ENCODE measurements at regions not wholly inside any gene's neighbourhood (a gene's known extent, or its start where the extent isn't known, plus 50 kb on each side); places are given as distances from the start of the nearest gene placed in this dataset.

DNA sequence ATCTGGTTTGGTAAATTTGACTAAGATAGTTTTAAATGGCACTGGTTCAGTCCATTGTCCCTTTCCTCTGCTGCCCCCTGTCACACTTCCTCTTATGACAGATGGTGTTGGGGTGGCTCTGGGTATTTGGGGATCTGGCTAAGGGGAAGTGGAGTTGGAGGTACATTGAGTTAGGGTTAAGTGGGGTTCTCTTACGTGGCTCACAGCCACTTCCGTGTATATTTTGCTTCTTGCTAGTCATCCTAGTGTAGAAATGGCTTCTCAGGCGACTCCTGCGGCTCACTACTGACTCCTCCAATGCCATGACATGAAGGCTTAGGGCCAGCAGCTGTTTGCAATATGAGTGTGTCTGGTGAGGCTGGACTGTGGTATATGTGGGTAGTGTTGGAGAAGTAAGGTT is 187.0 kb downstream of the HAUS1 start:
- Mint-ChIP-seq H3K4me1 (ENCODE audit: insufficient read depth, unreplicated experiment) (peaks cover 9% of the 10 kb centered on the region), H3K4me3 (ENCODE audit: unreplicated experiment) (no peak overlapping the region), H3K27ac (ENCODE audit: low read depth, unreplicated experiment) (no peak overlapping the region), H3K27me3 (ENCODE audit: insufficient read depth, unreplicated experiment) (no peaks in the 10 kb centered on the region), H3K36me3 (ENCODE audit: insufficient read depth, unreplicated experiment) (no peaks in the 10 kb centered on the region), H3K9me3 (ENCODE audit: unreplicated experiment) (no peaks in the 10 kb centered on the region)
- DNase-seq (ENCODE audit: unreplicated experiment), result no peak
- BruUV-seq (replicated peaks), result no TSS peak
- POLR2A ChIA-PET, result no interaction called here
- CTCF ChIA-PET, result interaction anchor here (0.9 to 2.1 kb wide), 3 partner anchors 10 to 367 kb away, joined by 3 to 7 read pairs (median 3); no protein-coding TSS in a partner anchor
- TF ChIP-seq, protein P1, sequence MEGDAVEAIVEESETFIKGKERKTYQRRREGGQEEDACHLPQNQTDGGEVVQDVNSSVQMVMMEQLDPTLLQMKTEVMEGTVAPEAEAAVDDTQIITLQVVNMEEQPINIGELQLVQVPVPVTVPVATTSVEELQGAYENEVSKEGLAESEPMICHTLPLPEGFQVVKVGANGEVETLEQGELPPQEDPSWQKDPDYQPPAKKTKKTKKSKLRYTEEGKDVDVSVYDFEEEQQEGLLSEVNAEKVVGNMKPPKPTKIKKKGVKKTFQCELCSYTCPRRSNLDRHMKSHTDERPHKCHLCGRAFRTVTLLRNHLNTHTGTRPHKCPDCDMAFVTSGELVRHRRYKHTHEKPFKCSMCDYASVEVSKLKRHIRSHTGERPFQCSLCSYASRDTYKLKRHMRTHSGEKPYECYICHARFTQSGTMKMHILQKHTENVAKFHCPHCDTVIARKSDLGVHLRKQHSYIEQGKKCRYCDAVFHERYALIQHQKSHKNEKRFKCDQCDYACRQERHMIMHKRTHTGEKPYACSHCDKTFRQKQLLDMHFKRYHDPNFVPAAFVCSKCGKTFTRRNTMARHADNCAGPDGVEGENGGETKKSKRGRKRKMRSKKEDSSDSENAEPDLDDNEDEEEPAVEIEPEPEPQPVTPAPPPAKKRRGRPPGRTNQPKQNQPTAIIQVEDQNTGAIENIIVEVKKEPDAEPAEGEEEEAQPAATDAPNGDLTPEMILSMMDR (IDR thresholded peaks at IDR 0.05; ENCODE audit: unreplicated experiment), result no peak
- intact Hi-C loops (cut with micrococcal nuclease), result no loop called here

DNA sequence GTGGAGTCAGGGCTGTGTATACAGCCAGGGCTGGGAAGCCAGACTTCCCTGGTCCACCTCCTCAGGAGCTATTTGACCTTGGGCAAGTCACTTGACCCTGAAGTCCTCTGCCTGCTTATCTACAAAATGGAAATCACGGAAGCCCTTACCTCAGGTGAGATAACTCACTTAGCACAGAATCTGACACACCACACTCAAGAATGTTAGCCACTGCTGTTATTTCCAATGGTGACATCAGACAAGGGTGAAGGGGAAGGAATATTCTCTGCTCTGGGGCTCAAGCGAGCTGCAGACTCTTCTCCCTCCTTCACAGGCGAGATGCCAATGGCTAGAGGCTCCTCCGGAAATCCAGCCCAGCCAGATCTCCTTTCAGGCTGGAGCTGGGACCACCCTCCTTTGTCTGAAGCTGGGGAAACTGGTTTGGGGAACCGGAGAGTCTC is 189.6 kb downstream of the HAUS1 start:
- DNase-seq (ENCODE audit: unreplicated experiment), result no peak
- H3K27ac Mint-ChIP-seq (ENCODE audit: low read depth, unreplicated experiment), result peak overlapping the region; percentile 18
- H3K4me3 Mint-ChIP-seq (ENCODE audit: unreplicated experiment), result no peak overlapping the region
- H3K36me3 Mint-ChIP-seq (ENCODE audit: insufficient read depth, unreplicated experiment), result peaks cover 5% of the 10 kb centered on the region
- H3K9me3 Mint-ChIP-seq (ENCODE audit: unreplicated experiment), result no peaks in the 10 kb centered on the region
- no peaks in the 10 kb centered on the region for H3K27me3 Mint-ChIP-seq (ENCODE audit: insufficient read depth, unreplicated experiment)
- ChIA-PET CTCF (interaction anchor here (0.6 to 2.8 kb wide), 2 partner anchors 12 to 762 kb away, joined by 3 to 9 read pairs; no protein-coding TSS in a partner anchor), POLR2A (no interaction called here)
- no TSS peak for BruUV-seq (replicated peaks)
- intact Hi-C loops (cut with micrococcal nuclease), result no loop called here
- H3K4me1 Mint-ChIP-seq (ENCODE audit: insufficient read depth, unreplicated experiment), result peaks cover 14% of the 10 kb centered on the region
- TF ChIP-seq, protein P1 (IDR thresholded peaks at IDR 0.05; ENCODE audit: unreplicated experiment), result no peak

DNA sequence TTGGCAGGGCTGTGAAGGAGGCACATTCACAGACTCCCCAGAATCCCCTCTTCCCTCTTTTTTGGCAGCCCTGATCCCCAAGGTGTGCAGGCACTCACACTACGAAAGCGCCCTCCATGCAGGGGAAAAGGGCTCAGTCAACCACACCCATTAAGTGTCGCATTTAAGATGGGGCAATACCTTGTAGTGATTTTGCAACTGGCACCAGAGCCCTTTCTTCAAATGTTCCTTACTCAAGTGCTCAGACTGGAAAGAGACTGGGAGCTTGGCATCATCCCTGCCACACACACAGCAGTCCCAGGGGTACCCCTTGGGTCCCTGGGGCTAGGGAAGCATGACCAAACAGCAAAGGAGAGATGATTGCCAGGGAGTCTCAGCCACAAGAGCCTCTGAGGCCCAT is 190.1 kb downstream of the HAUS1 start:
- POLR2A ChIA-PET, result no interaction called here
- Mint-ChIP-seq H3K36me3 (ENCODE audit: insufficient read depth, unreplicated experiment) (peaks cover 5% of the 10 kb centered on the region), H3K9me3 (ENCODE audit: unreplicated experiment) (no peaks in the 10 kb centered on the region), H3K4me3 (ENCODE audit: unreplicated experiment) (no peak overlapping the region), H3K4me1 (ENCODE audit: insufficient read depth, unreplicated experiment) (peaks cover 14% of the 10 kb centered on the region), H3K27ac (ENCODE audit: low read depth, unreplicated experiment) (peak overlapping the region; percentile 18), H3K27me3 (ENCODE audit: insufficient read depth, unreplicated experiment) (no peaks in the 10 kb centered on the region)
- CTCF ChIA-PET, result interaction anchor here (0.6 to 2.8 kb wide), 2 partner anchors 13 to 762 kb away, joined by 3 to 9 read pairs; no protein-coding TSS in a partner anchor
- BruUV-seq (replicated peaks), result no TSS peak
- intact Hi-C loops (cut with micrococcal nuclease), result no loop called here
- TF ChIP-seq, protein P1 (IDR thresholded peaks at IDR 0.05; ENCODE audit: unreplicated experiment), result no peak
- DNase-seq (ENCODE audit: unreplicated experiment), result peak; percentile 41

DNA sequence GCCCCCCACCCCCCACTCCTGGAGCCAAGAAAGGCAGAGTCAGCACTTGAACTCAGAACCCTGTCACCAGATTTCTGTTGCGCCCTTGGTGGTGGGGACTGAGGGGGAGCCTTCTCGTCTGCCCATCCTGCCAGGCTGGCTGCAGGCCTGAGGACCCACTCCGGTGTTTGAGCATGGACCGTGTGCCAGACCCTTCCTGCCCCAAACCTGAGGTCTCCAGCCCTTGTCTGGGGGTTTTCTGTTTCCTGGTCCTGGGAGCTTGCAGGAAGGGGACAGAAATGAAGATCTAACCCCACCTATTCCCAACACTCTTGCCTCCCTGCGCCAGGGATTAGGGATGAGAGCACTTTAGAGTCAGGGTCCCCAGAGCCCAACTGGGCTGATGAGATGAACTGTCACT is 190.6 kb downstream of the HAUS1 start:
- Mint-ChIP-seq H3K4me1 (ENCODE audit: insufficient read depth, unreplicated experiment) (peaks cover 14% of the 10 kb centered on the region), H3K9me3 (ENCODE audit: unreplicated experiment) (no peaks in the 10 kb centered on the region), H3K4me3 (ENCODE audit: unreplicated experiment) (no peak overlapping the region), H3K36me3 (ENCODE audit: insufficient read depth, unreplicated experiment) (peaks cover 5% of the 10 kb centered on the region), H3K27me3 (ENCODE audit: insufficient read depth, unreplicated experiment) (no peaks in the 10 kb centered on the region), H3K27ac (ENCODE audit: low read depth, unreplicated experiment) (no peak overlapping the region)
- ChIA-PET POLR2A (interaction anchor here (0.7 kb wide), 1 partner anchor 26 kb away, joined by 3 read pairs; no protein-coding TSS in a partner anchor), CTCF (interaction anchor here (2.8 kb wide), 1 partner anchor 13 kb away, joined by 9 read pairs; no protein-coding TSS in a partner anchor)
- TF ChIP-seq, protein P1 (IDR thresholded peaks at IDR 0.05; ENCODE audit: unreplicated experiment), result no peak
- BruUV-seq (replicated peaks), result no TSS peak
- no peak for DNase-seq (ENCODE audit: unreplicated experiment)
- intact Hi-C loops (cut with micrococcal nuclease), result no loop called here
